ENCODE measurements at regions not wholly inside any gene's neighbourhood (a gene's known extent, or its start where the extent isn't known, plus 50 kb on each side); places are given as distances from the start of the nearest gene placed in this dataset.

DNA sequence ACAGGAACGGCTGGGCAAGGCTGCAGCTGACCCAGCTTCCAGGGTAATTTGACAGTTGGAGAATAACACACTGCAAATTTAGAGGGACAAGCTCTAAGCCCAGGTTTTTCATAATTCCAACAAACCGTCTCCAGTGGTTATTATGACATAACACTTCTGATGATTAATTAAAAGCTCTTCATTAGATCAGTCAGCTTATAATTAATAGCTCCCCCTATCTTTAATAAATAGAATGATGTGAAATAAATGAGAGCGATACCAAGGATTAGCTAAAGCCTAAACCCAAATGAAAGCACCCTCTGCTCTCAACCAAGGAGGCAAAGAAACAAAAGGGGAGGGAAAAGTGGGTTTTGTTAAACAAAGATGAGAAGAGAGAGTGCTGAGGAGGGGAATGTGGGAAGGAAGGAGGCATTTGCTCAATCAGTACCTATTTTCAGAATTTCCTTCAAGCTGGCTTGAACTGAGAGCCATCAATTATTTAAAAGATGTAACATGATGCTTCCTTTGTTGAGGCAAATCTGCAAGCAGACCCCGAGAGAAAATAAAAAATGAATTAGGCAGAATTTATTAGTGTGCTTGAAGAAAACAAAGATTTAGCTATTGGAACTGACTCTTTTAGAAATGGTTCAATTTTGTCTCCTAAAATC lies 221.8 kb upstream of the ESRRG start:
- no peak for DNase-seq (ENCODE audit: extremely low read depth, low read depth)
- TF ChIP-seq, protein P1, sequence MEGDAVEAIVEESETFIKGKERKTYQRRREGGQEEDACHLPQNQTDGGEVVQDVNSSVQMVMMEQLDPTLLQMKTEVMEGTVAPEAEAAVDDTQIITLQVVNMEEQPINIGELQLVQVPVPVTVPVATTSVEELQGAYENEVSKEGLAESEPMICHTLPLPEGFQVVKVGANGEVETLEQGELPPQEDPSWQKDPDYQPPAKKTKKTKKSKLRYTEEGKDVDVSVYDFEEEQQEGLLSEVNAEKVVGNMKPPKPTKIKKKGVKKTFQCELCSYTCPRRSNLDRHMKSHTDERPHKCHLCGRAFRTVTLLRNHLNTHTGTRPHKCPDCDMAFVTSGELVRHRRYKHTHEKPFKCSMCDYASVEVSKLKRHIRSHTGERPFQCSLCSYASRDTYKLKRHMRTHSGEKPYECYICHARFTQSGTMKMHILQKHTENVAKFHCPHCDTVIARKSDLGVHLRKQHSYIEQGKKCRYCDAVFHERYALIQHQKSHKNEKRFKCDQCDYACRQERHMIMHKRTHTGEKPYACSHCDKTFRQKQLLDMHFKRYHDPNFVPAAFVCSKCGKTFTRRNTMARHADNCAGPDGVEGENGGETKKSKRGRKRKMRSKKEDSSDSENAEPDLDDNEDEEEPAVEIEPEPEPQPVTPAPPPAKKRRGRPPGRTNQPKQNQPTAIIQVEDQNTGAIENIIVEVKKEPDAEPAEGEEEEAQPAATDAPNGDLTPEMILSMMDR (IDR thresholded peaks at IDR 0.05; ENCODE audit: low read depth, low read length): no peak

DNA sequence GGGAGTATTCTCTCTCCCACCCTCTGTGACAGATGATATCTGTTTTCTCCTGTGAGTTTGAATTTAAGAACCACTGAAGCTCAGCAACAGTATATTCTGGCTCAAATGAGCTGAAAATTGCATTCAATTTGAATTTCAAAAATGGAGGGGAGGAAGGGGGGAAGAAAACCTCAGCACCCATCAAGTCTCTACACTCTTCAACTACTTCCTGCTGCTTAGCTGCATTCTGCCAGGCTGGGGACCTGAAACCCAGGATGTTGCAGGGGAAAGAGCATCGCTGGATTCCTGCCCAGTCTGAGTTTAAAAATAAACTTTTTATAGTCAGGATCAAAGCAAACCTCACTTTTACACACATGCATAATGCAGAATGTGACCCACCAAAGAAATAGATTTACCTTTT lies 214.3 kb upstream of the ESRRG start:
- TF ChIP-seq, protein P1 (IDR thresholded peaks at IDR 0.05; ENCODE audit: low read depth, low read length): no peak
- no peak for DNase-seq (ENCODE audit: extremely low read depth, low read depth)

DNA sequence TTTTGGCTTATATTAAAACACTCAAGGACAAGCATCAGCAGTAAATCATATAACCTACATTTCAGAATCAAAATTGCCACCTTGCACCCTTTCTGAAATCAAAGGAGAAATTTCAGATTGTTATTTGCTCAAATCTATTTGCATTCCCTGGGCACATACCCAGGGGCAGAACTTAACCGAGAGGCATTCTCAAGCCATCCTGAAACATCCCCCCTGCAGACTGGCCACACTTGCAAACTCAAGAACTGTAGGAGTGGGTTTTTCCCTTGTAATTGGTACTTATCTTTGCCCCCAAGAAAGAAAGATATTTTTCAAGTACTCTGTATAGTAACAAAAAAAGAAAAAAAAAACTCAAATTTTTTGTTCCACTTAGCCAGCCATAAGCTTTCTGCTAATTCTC lies 213.6 kb upstream of the ESRRG start:
- TF ChIP-seq, protein P1 (IDR thresholded peaks at IDR 0.05; ENCODE audit: low read depth, low read length): no peak
- no peak for DNase-seq (ENCODE audit: extremely low read depth, low read depth)

DNA sequence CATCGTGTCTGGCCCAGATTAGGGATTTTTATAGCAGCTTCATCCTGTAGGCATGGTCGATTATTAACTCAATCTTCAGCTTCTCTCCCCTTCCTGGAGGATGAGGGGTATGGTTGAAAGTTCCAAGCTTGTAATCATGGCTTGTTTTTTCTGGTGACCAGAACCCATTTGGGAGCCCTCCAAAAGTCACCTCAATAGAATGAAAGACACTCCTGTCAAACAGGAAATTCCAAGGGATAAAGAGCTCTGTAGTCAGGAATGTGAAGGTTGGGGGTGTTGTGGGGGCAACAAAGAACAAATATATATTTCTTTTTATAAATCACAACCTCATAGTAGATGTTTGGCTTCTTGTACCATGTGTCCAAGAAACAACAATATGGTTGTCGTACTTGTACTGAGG lies 212.7 kb upstream of the ESRRG start:
- TF ChIP-seq, protein P1 (IDR thresholded peaks at IDR 0.05; ENCODE audit: low read depth, low read length): no peak
- DNase-seq (ENCODE audit: extremely low read depth, low read depth): no peak

DNA sequence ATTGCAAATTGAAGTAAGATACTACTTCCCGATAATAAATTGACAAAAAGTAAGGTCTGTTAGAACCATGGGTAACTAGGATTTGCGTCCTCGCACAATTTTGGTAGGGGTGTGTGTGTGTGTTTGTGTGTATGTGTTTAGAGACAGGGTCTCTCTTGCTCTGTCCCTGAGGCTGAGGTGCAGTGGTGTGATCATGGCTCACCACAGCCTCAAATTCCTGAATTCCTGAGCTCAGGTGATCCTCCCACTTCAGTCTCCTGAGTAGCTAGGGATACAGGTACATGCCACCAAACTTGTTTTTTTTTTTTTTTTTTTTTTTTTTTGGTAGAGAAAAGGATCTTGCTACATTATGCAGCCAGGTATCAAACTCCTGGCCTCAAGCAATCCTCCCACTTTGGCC lies 209.2 kb upstream of the ESRRG start:
- TF ChIP-seq, protein P1 (IDR thresholded peaks at IDR 0.05; ENCODE audit: low read depth, low read length): no peak

DNA sequence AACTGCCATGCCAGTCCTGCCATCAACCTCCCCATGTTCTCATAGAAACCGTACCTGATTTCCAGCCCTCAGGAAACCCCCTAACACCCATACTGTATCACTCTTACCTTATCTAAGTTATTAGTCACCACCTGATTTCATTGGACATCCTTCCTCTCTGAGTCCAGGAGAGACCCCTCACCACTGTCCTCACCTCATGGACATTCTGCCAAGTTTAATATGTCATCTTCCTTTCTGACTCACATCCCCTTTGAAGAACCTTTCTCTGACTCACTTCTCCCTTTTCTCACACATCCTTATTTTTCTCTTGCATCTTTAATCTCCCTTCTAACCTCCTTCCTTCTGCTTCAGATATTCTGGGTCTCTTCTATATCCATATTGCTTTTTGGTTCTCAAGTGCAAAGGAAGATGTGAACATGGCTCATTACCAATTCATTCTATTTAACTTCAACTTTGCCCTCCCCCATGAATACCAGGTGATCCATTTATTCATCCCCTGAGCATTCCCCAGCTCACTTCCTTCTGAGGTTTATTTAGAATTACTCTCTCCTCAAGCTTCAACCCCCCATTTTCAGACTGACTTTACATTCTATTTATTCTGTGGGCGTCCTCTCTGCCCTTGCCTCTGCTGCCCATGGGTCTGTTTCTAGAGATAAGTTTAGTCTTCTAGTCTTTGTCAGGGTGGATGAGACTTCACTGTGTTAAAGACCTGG lies 206.8 kb upstream of the ESRRG start:
- TF ChIP-seq, protein P1 (IDR thresholded peaks at IDR 0.05; ENCODE audit: low read depth, low read length): no peak
- no peak for DNase-seq (ENCODE audit: extremely low read depth, low read depth)

More for the DNA sequence above, 209.2 kb upstream of the ESRRG start:
- DNase-seq (ENCODE audit: extremely low read depth, low read depth): no peak

DNA sequence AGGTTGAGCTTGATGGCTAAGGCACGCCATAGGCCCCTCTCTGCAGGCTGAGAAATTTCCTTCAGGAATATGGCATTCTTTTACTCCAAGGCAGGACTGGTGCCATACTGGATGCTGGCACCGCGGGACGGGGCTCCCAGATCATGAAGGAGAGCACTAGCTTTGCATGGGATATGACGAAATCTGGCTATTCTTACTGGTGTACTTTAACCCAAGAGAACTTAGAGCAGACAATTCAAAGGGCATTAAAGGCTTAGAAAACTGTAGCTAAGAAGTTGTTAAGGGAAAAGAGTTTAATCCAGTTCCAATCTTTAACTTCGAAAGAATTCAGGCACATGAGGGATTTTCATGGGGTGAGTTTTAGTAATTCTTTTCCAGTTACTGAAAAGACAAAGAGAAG lies 204.4 kb upstream of the ESRRG start:
- TF ChIP-seq, protein P1 (IDR thresholded peaks at IDR 0.05; ENCODE audit: low read depth, low read length): no peak
- no peak for DNase-seq (ENCODE audit: extremely low read depth, low read depth)
